ENCODE measurements at regions not wholly inside any gene's neighbourhood (a gene's known extent, or its start where the extent isn't known, plus 50 kb on each side); places are given as distances from the start of the nearest gene placed in this dataset.

GRCh38 chr7:14045651-14046050 is 56.2 kb upstream of the ETV1 start:
- no peak overlapping the region for H3K27ac ChIP-seq (ENCODE audit: insufficient read depth, low read depth, low read length)
- H3K36me3 ChIP-seq (ENCODE audit: control insufficient read depth in 2 of 2, extremely low read depth in 1 of 2, insufficient read depth in 2 of 2, low read length in 2 of 2) = no peaks in the 10 kb centered on the region
- no peak overlapping the region for H3K9ac ChIP-seq (replicated peaks; ENCODE audit: extremely low read depth, insufficient read depth, low read length)
- POLR2A ChIA-PET = no interaction called here
- intact Hi-C loops (cut with micrococcal nuclease) = no loop called here
- BruUV-seq (replicated peaks) = no TSS peak
- no peaks in the 10 kb centered on the region for H3K79me2 ChIP-seq (ENCODE audit: control insufficient read depth, insufficient read depth, low read length)
- FAIRE-seq = no peak
- DNase-seq (ENCODE audit: low read depth, low spot score) = no peak
- H4K20me1 ChIP-seq (replicated peaks; ENCODE audit: control insufficient read depth, extremely low read depth, insufficient read depth, low read length) = no peaks in the 10 kb centered on the region
- dilution Hi-C loops (cut with MboI; ENCODE audit: extremely low pct_ligation_motif_present, low sequenced_read_pairs) = no loop called here
- no peak overlapping the region for H3K4me2 ChIP-seq (ENCODE audit: insufficient read depth, low read length)
- H2AFZ ChIP-seq (ENCODE audit: low read depth, low read length) = no peak overlapping the region
- H3K4me1 ChIP-seq (ENCODE audit: control insufficient read depth, extremely low read depth, insufficient read depth, low read length) = no peaks in the 10 kb centered on the region
- no peaks in the 10 kb centered on the region for H3K9me3 ChIP-seq (replicated peaks; ENCODE audit: control insufficient read depth, insufficient read depth, low read length)
- TF ChIP-seq JUN (IDR thresholded peaks at IDR 0.05; ENCODE audit: borderline replicate concordance, insufficient read depth, insufficient read length, low read depth) (no peak), POLR2AphosphoS5 (IDR thresholded peaks at IDR 0.05; ENCODE audit: insufficient read depth, low read depth, low read length) (no peak), POLR2A (IDR thresholded peaks at IDR 0.05; ENCODE audit: low read depth, low read length) (no peak), CTCF (IDR thresholded peaks at IDR 0.05; ENCODE audit: extremely low read depth in 1 of 2, insufficient read depth in 1 of 2, low read depth in 1 of 2, low read length in 2 of 2) (no peak), GATA2 (IDR thresholded peaks at IDR 0.05; ENCODE audit: insufficient read depth, insufficient read length, low read depth, low read length) (no peak), MAX (IDR thresholded peaks at IDR 0.05; ENCODE audit: insufficient read depth, insufficient read length) (no peak), MYC (IDR thresholded peaks at IDR 0.05; ENCODE audit: low read depth, low read length) (no peak), FOS (IDR thresholded peaks at IDR 0.05; ENCODE audit: borderline replicate concordance, insufficient read depth, low read length) (no peak), EZH2 (IDR thresholded peaks at IDR 0.05; ENCODE audit: borderline replicate concordance, low read depth, low read length, severe bottlenecking) (no peak)
- no peaks in the 10 kb centered on the region for H3K9me1 ChIP-seq (replicated peaks; ENCODE audit: control insufficient read depth, extremely low read depth, insufficient read depth, low read length)
- H3K27me3 ChIP-seq (ENCODE audit: control insufficient read depth in 2 of 2, insufficient read depth in 2 of 2, low read length in 2 of 2) = no peaks in the 10 kb centered on the region
- H3K4me3 ChIP-seq (replicated peaks in 1 of 3; ENCODE audit: insufficient read depth in 1 of 3, low read depth in 1 of 3, low read length in 3 of 3) = no peak overlapping the region
- CTCF ChIA-PET = no interaction called here

Measured in endothelial cell of umbilical vein (primary cell).